Erythroblast (primary cell): ENCODE measurements at regions not wholly inside any gene's neighbourhood (a gene's known extent, or its start where the extent isn't known, plus 50 kb on each side); places are given as distances from the start of the nearest gene placed in this dataset.

Source experiments
- DNase-seq, 2 experiments: peaks; one replicate each; lab custom pipeline; 2025; lab: John Stamatoyannopoulos, UW
- GATA1 ChIP-seq: IDR thresholded peaks from 2 replicates; pipeline ENCODE4 v1.6.1; 2011; ENCODE audit warnings: low read depth, mild to moderate bottlenecking, control low read depth, low read length, moderate library complexity
- POLR2A ChIP-seq: IDR thresholded peaks from 2 replicates; pipeline ENCODE4 v1.6.1; 2011; ENCODE audit warnings: mild to moderate bottlenecking, low read length

DNA sequence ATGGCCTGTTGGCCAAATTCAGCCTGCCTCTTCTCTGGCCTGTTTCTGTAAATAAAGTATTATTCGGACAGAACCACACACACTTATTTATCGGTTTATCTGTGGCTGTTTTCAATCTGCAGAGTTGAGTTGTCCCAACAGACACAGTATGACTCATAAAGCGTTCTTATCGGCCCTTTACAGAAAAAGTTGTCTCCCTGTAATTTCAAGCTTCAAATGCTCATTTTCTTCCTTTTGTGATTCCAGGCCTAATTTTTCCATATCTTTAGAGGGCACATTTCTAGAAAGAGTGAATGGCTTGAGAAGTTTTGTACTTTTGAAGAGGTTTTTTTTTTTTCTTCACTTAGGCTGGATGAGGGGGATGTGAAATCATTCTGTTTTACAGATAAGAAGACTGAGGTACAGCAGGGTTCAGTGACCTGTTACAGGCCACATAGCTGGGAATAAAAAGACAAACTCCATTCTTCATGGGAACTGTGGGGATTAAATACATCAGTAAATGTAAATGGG is 440.9 kb downstream of the TSHZ3 start:
- TF ChIP-seq POLR2A (no peak), GATA1 (no peak)
- DNase-seq: peak in 1 of 2 experiments; percentile 0

DNA sequence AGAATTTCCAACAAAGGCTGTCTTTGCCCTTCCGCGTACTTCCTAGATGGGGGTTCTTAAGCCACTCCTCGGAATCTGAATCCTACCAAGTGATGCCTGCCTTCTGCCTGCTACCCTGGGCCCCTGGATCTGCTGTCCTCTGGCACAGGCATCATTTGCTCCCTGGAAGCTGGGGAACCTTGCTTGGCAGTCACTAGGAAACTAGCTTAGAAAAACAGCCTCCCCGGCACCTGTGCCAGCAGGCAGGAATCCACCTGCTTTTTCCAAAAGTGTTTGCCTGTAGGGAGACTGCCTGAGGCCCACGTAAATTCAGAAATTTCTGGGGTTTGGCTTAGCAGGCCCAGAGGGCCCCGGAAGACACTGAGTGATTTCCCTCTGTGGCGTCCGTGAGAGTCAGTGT is 442.4 kb downstream of the TSHZ3 start:
- TF ChIP-seq GATA1 (no peak), POLR2A (no peak)
- DNase-seq: no peak

DNA sequence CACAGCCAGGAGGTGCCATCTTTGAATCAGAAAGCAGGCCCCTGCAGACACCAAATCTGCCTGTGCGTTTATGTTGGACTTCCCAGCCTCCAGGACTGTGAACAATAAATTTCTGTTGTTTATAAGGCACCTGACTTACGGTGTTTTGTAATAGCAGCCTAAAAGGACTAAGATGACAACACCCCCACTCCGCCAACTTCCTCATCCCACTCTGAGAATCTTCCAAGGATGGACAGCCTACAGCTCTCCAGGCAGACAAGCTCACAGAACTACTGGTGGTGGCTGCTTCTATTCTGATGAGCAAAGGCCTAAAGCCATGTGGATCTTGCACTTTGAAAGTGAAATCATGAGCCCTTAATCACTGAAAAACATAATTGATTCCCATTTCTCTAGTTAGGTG is 449.2 kb downstream of the TSHZ3 start:
- TF ChIP-seq POLR2A (no peak), GATA1 (no peak)
- no peak for DNase-seq

DNA sequence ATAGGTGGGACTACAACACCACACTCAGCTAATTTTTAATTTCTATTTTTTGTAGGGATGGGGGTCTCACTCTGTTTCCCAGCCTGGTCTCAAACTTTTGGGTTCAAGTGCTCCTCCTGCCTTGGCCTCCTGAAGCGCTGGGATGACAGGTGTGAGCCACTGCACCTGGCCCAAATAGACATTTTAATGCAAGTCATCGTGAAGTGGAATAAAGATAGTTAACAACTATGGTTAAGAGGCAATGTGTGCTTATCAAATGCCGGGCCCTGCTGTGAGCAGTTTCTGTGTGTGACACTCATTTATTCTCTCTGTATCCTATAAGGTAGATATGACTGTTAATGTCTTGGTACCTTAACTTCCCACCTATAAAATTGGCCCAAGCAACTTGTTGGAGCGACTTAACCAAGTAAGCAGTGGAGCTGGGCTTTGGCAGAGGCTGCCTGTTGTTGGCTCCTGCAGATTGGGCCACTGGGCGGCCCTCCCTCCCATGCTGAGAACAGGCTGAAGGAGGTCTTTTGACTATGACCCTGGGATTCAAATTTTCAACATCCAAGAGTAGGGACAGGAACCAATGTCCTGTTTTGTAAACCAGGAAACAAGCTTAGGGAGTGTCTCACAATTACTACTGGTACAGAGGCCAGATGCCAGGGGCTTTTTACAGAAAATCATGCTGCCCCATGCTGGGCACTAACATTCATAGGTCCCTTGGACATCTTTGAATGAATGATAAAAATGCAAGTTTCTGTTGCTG is 450.7 kb downstream of the TSHZ3 start:
- no peak for DNase-seq

DNA sequence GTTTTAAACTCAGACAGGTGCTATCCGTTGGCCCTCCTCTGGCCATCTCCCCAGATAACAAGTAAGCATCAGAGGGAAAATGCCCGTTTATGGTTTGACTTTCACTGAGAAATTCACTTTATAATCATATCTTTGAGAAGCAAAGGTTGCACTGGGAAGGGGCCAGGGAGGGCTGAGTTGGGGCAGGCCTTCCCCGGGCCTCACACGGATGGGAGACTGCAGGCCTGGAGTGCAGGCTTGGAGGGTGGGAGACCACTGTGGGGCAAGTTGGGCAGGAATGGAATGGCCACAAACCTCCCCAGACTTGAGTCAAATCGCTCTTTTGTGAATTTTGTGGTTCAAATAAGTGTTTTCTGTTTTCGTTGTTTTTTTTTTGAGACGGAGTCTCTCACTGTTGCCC is 451.7 kb downstream of the TSHZ3 start:
- no peak for DNase-seq
- TF ChIP-seq GATA1 (no peak), POLR2A (no peak)

More for the DNA sequence above, 450.7 kb downstream of the TSHZ3 start:
- TF ChIP-seq GATA1 (no peak), POLR2A (no peak)

DNA sequence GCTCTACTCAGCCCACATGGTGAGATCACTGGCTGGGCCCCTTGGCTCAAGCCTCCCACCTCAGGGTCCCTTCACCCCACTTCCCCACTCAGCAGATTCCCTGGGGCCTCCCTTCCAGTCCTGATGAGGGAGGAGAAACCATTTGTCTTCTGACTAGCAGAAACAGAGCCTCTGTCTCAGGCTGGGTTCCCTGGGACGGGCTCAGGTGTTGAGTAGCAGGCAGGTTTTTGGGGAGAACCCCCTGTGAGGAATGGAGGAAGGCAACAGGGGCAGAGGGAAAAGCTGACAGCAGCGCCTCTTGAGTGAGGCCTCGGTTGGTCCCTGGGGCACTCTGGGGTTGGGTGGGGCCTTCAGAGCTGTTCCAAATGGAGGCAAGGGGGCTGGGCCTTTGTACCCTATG is 452.2 kb downstream of the TSHZ3 start:
- no peak for TF ChIP-seq POLR2A
- no peak for TF ChIP-seq GATA1

DNA sequence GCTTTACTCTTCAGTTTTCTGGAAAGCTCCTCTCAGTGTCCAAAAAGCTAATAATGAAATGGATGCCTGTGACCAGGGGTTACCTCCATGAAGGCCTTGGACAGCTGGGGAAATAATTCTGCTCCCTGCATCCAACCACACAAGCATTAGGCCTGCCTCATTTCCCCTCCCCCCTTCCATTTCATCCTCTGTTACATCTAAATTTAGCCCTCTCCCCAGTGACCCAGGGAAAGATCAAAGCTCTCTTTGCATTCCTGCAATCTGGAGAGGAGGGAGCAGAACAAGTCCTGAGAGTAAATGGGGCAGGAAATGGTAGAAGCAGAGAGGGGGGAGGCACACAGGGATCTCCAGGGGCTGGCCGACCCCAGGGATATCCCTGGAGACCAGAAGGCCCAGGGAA is 452.7 kb downstream of the TSHZ3 start:
- DNase-seq: no peak
- TF ChIP-seq POLR2A (no peak), GATA1 (no peak)

More for the DNA sequence above, 452.2 kb downstream of the TSHZ3 start:
- no peak for DNase-seq

DNA sequence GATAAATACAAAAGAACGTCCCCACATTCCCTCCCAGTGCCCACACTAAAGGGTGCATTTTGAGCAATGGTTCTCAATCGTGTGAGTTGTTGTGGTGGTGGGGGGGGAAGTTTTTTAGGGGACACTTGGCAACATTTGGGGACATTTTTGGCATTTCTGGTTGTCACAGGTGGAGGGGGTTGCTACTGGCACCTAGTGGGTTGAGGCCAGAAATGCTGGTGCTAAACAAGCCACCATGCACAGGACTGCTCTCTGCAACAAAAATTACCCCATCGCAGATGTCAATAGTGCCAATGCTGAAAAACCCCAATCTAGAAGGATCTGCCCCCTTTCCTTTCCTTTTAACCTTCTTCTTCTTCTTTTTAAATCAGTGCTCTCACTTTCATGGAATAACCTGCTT is 453.3 kb downstream of the TSHZ3 start:
- TF ChIP-seq POLR2A (no peak), GATA1 (no peak)
- DNase-seq: no peak

DNA sequence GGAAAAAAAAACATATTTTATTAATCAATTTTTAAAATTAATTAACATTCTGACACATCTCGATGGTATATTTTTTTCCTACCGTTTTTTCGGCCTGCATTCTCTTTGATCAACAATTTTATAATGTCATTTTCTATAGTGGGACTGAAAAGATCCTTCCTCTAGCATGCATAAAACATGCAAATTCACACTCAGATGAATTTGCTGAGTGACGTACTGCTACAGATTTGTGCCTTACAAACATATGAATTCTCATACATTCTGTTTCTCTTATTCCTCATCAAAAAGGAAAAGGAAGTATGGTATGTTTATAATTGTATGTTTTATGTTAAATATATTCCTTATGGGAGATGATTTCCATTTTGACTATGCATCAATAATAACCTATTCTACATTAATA is 458.2 kb downstream of the TSHZ3 start:
- no peak for DNase-seq

DNA sequence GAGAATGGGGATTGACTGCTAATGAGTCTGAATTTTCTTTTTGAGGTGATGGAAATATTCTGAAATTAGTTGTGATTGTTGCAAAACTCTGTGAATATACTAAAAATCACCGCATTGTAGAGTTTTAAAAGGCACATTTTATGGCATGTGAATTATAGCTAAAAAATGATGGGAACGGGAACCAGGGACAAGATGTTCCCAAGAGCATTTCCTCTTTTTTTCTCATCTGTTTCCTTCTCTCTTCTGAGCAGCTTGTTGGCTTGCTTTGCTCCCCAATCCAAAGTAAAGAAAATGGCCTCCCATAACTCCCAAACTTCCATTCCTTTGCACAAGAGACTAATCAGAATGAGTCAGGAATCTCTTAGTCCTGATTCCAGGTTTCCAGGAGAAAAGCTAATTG is 459.2 kb downstream of the TSHZ3 start:
- no peak for DNase-seq
- TF ChIP-seq POLR2A (no peak), GATA1 (no peak)

More for the DNA sequence above, 458.2 kb downstream of the TSHZ3 start:
- TF ChIP-seq POLR2A (no peak), GATA1 (no peak)

DNA sequence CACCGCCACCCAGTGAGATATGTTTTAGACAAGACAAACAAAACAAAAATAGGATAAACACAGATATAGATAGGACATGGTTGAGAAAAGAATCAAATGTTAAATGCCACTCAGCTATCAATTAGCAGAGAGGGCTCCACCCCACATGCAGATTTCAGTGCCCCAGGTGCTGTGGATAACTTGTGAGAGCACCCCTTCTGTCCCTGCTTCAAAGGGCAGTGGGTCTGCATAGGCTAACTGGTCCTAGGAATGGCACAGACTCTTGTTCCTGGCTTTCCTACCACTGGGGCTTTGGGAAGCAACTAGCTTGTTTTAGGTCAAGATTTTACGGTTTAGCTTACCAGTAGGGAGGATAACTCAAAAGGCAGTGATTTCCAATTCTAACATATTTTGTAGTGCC is 460.3 kb downstream of the TSHZ3 start:
- DNase-seq: no peak
- TF ChIP-seq POLR2A: no peak
- TF ChIP-seq GATA1: no peak

DNA sequence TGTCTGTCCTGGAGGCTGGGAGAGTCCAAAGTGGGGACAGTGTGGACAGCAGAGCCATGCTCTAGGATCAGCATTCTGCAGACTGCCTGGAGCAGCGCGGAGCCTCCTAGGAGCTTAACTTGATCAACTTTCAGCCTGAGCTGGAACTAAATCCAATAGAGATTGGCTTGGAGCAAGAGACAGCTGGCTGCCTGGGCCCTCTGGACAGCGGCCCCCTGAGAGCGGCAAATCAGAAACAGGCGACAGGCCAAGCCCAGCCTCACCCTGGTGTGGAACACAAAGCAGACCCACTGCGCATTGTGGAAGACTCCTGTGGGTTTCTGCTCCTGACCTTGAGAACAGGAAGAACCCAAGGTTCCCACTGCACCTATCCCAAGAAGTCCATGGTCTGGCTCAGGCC is 462.2 kb downstream of the TSHZ3 start:
- TF ChIP-seq POLR2A (no peak), GATA1 (no peak)
- no peak for DNase-seq

DNA sequence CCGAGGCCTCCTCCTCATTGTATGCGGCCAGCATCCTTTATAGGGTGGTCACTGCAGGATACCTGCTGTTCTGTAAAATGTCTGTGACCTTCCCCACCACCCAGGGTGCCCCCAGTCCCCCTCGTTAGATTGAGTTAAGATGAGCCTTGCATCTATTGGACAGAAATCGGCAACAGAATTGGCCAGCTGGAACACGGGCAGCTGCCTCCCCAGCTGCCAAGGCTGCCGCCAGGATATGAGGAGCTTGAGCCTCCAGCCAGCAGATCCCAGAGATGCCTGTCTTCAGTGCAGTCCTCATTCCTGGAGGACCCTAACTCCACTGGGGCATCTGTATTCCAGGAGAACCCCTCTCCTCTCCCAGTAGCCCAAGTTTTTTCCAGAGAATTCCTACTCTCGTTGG is 463.0 kb downstream of the TSHZ3 start:
- no peak for TF ChIP-seq GATA1
- no peak for TF ChIP-seq POLR2A

DNA sequence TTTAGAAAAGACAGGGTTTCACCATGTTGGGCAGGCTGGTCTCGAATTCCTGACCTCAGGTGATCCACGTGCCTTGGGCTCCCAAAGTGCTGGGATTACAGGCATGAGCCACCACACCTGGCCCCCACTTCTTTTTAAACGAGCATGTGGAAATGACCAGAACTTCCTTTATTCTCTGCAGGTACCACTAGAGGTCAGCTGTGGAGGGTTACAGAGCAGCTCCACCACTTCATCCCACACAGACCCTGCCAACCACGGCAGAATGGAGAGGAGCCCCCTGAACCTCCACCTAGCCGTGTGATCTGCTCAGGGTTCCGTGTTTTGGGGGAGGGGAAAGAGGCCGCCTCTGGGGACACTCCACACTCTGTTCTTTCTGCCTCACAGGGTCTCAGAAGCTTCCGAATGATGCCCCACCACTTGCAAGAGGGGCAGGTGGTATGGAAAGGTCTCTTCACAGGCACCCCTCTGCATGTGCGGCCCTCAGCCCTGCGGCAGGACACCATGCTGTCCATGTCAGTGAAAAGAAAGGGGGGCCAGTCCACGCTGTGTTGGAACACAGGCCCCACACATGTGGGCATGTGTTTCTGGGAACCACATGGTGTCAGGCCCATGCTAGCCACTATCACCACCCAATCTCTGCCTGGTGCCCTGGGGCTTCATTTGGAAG is 465.0 kb downstream of the TSHZ3 start:
- no peak for TF ChIP-seq GATA1
- TF ChIP-seq POLR2A: no peak
- no peak for DNase-seq

More for the DNA sequence above, 463.0 kb downstream of the TSHZ3 start:
- no peak for DNase-seq

DNA sequence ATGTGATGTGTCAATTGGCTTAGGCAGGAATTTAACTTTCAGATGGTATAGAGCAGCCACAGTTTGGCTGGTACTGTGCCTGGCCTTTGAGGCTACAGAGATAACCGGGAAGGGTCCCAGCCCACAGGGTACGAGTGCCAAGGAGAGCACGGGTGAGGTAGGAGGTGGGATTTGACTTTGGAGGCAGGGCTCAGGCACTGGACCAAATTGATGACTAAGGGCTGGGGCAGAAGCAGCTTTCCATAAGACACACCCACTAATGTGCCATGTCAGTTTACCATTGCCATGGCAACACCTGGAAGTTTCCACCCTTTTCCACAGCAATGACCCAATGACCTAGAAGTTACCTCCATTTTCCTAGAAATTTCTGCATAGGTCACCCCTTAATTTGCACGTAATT is 466.2 kb downstream of the TSHZ3 start:
- TF ChIP-seq POLR2A (no peak), GATA1 (no peak)
- DNase-seq: no peak
